ENCODE measurements at regions not wholly inside any gene's neighbourhood (a gene's known extent, or its start where the extent isn't known, plus 50 kb on each side); places are given as distances from the start of the nearest gene placed in this dataset.
"Not testable (repeated sequence)": the region's sequence is repeated elsewhere in the genome, so short reads cannot be mapped to it uniquely, and the experiment has no call there.

DNA sequence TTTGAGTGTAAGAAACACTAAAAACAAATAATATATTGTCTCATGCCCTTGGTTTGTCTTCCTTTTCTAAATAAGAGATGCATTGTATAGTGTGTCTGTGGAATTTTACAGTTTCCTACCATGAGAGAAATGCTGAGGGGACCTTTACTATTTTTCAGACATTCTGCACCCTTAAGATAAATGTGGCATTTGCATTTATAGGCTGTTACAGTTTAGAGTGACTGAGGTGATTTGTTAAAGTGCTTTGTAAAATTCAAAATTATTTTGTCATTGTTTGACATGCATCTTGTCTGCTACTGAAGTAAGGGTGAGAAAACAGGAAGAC lies 78.9 kb upstream of the ZSWIM2 start:
- DNase-seq (ENCODE audit: low spot score) = no peak

DNA sequence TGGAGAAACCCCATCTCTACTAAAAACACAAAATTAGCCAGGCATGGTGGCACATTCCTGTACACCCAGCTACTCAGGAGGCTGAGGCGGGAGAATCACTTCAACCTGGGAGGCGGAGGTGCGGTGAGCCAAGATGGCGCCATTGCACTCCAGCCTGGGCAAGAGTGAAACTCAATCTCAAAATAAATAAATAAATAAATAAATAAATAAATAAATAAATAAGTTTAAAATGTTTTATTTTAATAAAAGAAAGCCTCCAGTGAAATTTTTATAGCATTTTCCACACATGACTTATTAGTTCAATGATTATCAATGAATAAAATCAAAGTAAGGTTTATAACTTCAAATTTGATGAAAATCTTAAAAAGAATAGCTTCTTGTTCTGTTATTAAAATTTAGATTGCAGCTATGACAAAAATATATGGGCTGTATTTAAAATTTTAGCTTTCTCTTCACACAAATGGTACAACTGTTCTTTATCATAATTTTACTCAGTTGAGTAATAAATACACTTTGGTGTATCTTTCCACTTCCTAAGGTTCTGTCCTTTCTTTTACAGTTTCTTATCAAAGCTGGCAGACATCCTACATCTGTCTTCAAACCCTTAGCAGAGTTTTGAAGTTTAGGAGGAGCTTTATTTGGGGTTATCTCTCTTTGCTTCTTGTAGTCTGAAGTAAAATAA lies 78.4 kb upstream of the ZSWIM2 start:
- no peak for DNase-seq (ENCODE audit: low spot score)

DNA sequence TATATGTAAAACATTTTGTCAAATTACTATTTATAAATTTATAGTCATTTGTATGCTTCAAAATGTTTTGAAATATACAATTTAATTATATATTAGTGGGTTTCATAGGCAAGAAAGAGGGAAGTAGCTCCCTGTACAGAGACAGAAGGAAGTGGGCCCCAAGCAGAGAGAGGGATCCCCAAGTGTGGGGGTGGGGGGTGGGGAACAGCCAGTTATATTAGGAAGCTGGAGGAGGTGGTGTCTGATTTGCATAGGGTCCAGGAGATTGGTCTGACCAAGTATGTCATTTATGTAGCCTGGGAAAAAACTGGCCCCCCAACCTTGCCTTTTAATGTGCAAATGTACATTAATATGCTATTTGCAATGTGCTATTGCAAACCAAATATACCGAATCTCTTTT lies 76.5 kb upstream of the ZSWIM2 start:
- no peak for DNase-seq (ENCODE audit: low spot score)

DNA sequence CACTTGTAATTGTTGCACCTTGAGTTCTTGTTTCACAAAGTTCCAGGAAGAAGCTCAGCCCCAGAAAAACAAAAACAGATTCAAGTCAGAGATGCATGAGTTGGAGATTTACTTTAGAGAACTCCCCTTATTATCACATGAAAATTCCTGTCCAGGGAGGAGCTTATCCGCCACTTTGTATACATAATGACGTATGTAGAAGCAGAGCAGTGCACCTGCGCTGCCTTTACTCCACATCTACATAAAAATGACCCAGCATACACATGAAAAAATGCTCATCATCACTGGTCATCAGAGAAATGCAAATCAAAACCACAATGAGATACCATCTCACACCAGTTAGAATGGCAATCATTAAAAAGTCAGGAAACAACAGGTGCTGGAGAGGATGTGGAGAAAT lies 73.3 kb upstream of the ZSWIM2 start:
- not testable (repeated sequence) for DNase-seq (ENCODE audit: low spot score)

DNA sequence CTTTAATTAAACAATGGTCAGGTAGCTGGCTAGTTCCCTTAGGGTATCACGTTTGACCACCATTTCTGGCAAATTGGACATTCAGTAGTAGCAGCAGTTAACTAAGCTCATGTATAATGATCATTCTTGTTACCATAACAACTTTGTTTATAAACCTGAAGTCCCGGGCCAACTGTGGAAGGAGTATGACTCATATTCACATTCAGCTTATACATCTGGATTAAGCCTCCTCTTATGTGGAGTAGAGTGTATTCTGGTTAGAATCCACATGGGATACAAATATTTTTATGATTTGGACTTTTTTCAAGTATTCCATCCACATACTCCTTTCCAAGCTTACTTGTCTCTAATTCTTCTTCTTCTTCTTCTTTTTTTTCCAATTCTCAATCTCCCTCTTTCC lies 70.3 kb upstream of the ZSWIM2 start:
- DNase-seq (ENCODE audit: low spot score) = peak; percentile 26

DNA sequence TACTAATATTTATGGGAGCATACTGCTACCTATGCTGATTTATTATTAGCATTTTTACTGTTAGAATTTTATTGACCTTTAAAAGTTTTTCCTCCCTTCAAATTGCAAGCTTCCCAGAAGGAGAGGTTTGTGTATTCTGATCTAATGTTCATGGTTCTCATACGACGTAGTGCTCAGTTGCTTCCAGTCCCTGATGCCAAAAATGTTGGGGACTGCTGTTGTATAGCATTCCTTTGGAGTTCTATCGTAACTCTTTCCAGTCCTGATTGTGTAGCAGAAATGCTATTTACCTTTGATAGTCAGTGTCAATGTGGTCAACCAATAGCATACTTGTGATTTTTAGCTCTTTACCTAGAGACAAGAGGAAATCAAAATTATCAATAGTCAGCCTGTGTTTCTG lies 69.5 kb upstream of the ZSWIM2 start:
- no peak for DNase-seq (ENCODE audit: low spot score)

DNA sequence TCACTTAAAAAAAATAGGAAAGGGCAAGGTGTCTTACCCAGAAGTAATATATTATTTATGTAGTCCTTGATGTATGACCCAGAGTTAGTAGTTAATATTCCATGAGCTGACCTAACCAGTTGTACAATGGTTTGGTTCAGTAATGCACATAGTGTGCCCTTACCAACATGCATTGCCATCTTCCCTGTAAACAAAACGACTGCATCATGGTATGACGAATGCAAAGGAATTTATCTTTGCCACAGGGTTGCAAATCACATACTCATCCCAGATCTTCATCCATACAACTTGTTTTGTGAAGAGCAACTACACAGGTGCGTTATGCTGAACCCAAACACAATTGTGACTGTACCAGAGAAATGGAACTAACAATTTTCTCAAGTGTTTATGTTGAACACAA lies 68.9 kb upstream of the ZSWIM2 start:
- DNase-seq (ENCODE audit: low spot score) = no peak

DNA sequence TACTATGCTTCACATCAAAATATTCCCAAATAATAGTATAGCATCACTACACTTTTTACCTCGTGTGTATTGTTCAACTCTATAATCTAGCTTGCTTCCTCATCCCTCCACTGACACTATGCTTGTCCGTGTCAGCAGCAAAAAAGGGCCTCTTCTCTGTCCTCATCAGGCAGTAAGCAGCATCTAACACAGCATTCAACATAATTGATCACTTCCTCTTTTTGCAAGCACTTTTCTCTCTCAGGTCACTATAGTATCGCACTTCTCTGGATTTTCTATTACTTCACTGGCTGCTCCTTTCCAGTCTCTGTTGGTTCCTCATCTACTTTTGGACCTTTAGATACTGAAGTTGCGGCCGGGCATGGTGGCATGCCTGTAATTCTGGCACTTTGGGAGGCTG lies 64.9 kb upstream of the ZSWIM2 start:
- no peak for DNase-seq (ENCODE audit: low spot score)

DNA sequence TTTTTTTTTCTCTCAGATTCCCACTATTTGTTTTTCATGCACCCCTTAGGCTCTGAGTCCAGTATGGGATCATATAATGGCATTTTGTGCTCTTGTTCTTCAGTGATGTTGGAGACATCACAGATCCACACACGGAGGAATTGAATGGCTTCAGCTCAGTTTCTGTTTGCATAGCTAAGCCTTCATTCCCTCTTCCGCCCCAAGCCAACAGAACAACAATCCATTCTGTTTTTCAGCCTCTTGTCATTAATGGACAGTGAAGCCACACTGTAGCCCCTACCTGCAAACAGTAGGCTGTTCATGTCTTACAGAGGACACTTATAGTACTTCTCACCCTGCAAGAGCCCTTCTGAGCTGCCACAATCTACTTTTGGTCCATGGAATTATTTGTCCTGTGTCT lies 64.0 kb upstream of the ZSWIM2 start:
- no peak for DNase-seq (ENCODE audit: low spot score)

DNA sequence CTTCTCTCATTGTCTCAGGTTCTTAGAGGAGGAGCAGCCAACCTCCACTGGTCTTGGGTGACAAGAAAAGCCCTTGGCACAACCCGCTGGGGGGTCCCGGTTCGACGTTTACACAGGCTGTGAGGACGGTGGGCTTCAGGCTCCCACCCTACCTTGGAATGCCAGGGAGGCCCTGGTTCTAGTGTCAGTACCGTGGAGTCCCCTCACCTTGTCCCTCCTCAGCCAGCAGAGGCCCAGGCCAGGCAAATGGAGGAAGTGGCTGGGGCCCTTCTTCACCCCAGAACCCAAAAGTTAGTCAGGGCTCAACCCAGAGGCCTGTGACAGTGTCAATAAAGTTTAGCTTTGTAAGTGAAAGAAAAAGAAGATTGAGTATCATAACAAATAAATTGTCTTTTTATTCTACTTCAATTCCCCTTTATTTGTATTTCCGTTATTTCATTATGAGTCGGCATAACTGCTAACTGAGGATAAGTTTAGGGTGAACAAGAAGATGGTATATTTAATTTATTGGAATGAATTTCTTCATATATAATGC lies 62.6 kb upstream of the ZSWIM2 start:
- no peak for DNase-seq (ENCODE audit: low spot score)

DNA sequence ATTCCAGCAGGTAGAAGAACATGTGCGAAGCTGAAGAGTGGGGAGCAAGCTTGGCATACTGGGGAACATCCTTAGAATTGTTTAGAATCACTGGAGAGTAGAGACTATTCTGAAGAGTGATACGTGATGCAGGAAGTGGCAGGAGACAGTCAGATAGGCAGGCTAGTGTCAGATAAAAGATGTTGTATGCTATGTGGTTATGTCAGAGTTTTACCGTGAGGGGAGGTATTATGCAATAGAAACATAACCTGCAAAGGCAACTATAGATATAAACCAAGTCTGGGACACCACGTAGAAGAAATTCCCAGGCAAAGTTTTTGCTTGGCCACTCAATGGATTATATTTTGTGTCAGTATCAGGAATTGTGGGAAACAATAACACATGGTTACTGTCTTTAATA lies 62.0 kb upstream of the ZSWIM2 start:
- DNase-seq (ENCODE audit: low spot score) = no peak

DNA sequence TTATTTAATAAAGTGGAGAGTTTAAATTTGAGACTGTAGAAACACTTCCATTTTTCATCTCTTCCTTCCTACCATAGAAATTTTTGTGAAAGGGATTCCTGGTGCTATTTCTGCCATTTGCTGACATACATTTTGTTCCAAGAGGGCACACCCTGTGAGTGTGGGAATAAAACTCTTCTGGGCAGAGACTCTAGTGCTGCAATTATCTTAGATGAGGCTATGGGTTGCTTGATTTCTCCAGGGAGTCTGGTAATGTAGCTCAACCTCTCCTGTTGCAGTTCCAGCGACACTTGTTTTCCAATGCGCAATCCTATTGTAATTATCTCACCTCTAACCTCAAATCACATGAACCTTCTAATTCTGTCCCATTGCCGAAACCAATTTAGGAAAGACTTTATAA lies 60.1 kb upstream of the ZSWIM2 start:
- DNase-seq (ENCODE audit: low spot score) = no peak

DNA sequence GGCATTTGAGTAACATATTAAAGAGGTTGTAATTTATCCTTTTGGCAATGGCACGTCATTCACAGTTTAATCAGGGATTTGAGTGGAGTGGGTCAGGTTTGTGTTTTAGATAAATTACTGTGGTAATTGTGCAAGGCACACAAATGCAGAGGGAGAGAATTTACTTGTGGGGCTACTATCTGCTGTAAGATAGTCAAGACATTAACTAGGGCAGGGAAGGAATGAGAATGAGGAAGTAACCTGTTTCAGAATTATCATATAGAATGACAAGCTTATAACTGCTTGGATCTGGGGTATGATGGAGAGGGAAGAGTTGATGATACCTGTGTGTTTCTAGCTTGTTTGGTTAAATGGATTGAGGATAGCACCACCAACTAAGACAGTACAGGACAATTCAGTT lies 58.9 kb upstream of the ZSWIM2 start:
- DNase-seq (ENCODE audit: low spot score) = no peak

DNA sequence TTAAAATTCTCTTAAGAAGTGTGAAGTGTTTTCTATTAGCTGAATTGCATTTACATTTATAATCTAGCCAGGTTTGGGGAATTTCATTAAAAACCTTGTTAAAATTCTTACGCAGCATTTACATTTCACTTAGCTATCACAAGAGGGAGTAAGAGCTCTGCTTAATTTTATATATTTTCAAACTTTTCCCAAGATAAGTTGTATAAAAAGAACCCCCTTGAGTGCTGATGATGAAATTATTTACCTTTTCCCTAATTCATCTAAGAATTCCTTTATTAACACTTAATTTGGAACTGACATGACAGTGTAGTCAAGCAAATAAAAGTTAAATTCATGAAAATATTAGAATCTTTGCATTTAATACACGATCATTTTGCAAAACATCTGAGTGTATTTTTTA lies 54.2 kb upstream of the ZSWIM2 start:
- no peak for DNase-seq (ENCODE audit: low spot score)
